ENCODE measurements at regions not wholly inside any gene's neighbourhood (a gene's known extent, or its start where the extent isn't known, plus 50 kb on each side); places are given as distances from the start of the nearest gene placed in this dataset.
"Not testable (repeated sequence)": the region's sequence is repeated elsewhere in the genome, so short reads cannot be mapped to it uniquely, and the experiment has no call there.

DNA sequence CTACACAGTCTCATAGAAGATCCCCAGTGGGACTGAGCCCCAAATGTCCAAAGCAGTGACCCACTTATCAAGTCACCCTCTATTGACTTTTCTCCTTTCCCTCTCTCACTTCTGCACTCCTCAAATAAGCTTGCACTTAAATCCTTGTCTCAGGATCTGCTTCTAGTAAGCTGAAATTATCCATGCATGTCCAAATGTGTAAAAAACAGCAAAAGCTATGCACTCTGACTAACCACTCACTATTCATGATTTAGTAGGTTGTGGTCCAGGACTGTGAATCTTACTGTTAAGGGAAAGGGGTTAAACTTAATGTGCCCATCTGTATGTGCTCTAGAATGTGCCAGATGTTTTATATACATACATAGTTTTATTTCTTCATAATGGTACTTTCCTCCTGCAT lies 115.4 kb downstream of the SCG2 start:
- intact Hi-C loops (cut with micrococcal nuclease), result no loop called here
- H3K9me3 Mint-ChIP-seq, result no peaks in the 10 kb centered on the region

DNA sequence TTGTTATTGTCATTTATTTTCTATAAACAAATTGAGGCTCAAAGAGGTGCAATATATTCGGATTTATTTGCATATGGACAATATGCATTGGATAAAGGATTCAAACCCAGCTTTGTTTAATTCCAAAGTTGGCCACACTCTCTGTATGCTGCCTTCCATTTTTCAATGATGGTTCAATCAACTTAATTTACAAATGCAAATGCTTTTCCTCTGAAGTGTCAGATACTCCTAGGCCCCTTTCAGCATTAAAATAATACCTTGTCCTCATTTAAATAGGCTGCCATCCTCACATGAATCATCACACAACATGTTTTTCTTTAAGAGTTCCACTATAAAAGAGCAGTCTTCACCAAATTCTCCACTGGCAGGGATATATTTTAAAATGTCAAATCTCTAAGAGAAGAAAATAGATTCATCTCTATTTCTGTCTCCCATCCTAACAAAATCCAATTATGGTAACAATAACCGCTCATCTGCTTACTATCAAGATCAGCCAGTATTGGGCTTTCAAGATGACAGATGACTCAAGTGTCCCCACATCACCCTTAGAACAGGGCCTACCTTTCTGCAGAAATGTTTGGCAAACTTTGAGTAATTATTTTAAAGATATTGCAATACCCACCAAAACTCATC lies 114.8 kb downstream of the SCG2 start:
- H3K36me3 Mint-ChIP-seq (ENCODE audit: low read depth), result no peaks in the 10 kb centered on the region
- DNase-seq (ENCODE audit: low spot score), result no peak
- H3K4me3 Mint-ChIP-seq (ENCODE audit: low read depth), result no peak overlapping the region
- no peak overlapping the region for H3K27ac Mint-ChIP-seq
- H3K9me3 Mint-ChIP-seq, result no peaks in the 10 kb centered on the region
- no peaks in the 10 kb centered on the region for H3K27me3 Mint-ChIP-seq (ENCODE audit: low read depth)
- H3K4me1 Mint-ChIP-seq (ENCODE audit: low read depth), result peaks cover 6% of the 10 kb centered on the region
- intact Hi-C loops (cut with micrococcal nuclease), result no loop called here

More for the DNA sequence above, 115.4 kb downstream of the SCG2 start:
- no peak overlapping the region for H3K4me3 Mint-ChIP-seq (ENCODE audit: low read depth)
- no peak overlapping the region for H3K27ac Mint-ChIP-seq
- DNase-seq (ENCODE audit: low spot score), result no peak
- no peaks in the 10 kb centered on the region for H3K36me3 Mint-ChIP-seq (ENCODE audit: low read depth)
- peaks cover 6% of the 10 kb centered on the region for H3K4me1 Mint-ChIP-seq (ENCODE audit: low read depth)
- H3K27me3 Mint-ChIP-seq (ENCODE audit: low read depth), result no peaks in the 10 kb centered on the region

DNA sequence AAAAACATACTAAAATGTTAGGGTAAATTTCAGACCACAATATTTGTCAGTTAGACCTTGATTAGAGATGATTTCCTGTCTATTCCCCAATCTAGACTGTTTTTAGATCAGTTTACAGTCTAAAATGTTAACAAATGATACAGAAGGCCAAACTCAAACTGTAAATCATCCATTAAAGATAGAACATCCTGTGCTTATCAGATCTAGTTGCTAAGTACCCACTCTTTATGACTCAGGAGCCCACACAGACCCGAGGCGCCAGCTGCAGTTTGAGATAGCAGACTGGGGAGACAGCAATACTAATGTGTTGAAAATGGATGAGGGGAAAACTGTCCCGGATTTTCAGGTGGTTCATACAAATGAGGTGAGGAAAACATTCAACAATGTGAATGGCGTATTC lies 113.3 kb downstream of the SCG2 start:
- no peak for DNase-seq (ENCODE audit: low spot score)
- no peaks in the 10 kb centered on the region for H3K9me3 Mint-ChIP-seq
- no peak overlapping the region for H3K27ac Mint-ChIP-seq
- H3K4me3 Mint-ChIP-seq (ENCODE audit: low read depth), result no peak overlapping the region
- H3K4me1 Mint-ChIP-seq (ENCODE audit: low read depth), result peaks cover 6% of the 10 kb centered on the region
- intact Hi-C loops (cut with micrococcal nuclease), result no loop called here
- no peaks in the 10 kb centered on the region for H3K27me3 Mint-ChIP-seq (ENCODE audit: low read depth)
- H3K36me3 Mint-ChIP-seq (ENCODE audit: low read depth), result no peaks in the 10 kb centered on the region

DNA sequence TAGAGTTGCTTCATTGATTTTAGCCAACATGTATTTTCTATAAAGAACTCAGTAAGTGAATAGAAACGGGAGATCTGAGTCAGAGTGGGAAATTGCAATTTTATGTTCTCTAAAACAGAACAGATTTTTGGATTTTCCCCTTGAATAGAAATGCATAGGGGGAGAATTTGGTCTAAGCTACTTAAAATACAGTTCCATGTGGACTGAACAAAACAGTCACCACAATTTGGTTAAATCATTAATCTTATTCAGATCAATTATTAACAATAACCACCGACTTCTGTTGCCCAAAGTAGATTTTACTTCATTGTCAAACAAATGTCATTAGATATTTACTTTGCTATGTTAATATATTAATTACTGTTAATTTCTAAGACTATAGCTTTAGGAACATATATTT lies 107.7 kb downstream of the SCG2 start:
- H3K4me1 Mint-ChIP-seq (ENCODE audit: low read depth), result no peaks in the 10 kb centered on the region
- no peak for DNase-seq (ENCODE audit: low spot score)
- intact Hi-C loops (cut with micrococcal nuclease), result no loop called here
- no peak overlapping the region for H3K4me3 Mint-ChIP-seq (ENCODE audit: low read depth)
- H3K27me3 Mint-ChIP-seq (ENCODE audit: low read depth), result no peaks in the 10 kb centered on the region
- no peaks in the 10 kb centered on the region for H3K9me3 Mint-ChIP-seq
- H3K36me3 Mint-ChIP-seq (ENCODE audit: low read depth), result no peaks in the 10 kb centered on the region
- H3K27ac Mint-ChIP-seq, result no peak overlapping the region

DNA sequence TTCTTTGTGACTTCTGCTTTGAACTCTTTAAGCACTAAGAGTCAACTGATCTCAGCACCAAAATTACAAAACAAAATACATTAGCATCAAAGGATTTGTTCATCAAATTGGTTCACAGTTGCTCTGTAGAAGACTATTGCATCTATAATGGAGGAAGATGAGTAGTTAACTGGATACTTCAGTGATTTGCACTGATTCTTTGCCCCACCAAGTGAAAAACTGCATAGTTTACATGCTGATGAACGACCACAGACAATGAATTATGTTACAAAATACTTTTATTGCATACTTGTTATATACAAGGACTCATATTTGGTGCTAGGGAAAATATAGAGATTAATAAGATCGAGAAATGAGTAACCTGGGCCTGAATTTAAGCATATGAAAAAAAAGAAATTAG lies 107.2 kb downstream of the SCG2 start:
- Mint-ChIP-seq H3K36me3 (ENCODE audit: low read depth) (no peaks in the 10 kb centered on the region), H3K9me3 (no peaks in the 10 kb centered on the region), H3K4me3 (ENCODE audit: low read depth) (no peak overlapping the region), H3K27ac (no peak overlapping the region), H3K27me3 (ENCODE audit: low read depth) (no peaks in the 10 kb centered on the region), H3K4me1 (ENCODE audit: low read depth) (no peaks in the 10 kb centered on the region)
- intact Hi-C loops (cut with micrococcal nuclease), result no loop called here
- DNase-seq (ENCODE audit: low spot score), result no peak

DNA sequence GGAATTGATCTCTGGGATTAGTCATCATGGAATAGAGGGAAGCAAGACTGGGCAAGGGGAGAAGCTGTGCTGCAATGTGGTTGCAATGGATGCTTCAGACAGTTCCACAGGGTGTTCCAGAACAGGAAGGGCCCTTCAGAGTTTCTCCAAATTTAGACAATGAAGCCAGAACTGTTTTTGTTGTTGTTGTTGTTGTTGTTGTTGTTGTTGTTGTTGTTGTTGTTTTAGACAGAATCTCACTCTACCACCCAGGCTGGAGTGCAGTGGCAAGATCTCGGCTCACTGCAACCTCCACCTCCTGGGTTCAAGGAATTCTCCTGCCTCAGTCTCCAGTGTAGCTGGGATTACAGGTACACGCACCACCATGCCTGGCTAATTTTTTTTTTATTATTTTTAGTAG lies 105.3 kb downstream of the SCG2 start:
- DNase-seq (ENCODE audit: low spot score); H3K4me3 Mint-ChIP-seq (ENCODE audit: low read depth); H3K4me1 Mint-ChIP-seq (ENCODE audit: low read depth); H3K27me3 Mint-ChIP-seq (ENCODE audit: low read depth); intact Hi-C loops (cut with micrococcal nuclease); H3K36me3 Mint-ChIP-seq (ENCODE audit: low read depth); H3K27ac Mint-ChIP-seq; H3K9me3 Mint-ChIP-seq: not testable (repeated sequence)

DNA sequence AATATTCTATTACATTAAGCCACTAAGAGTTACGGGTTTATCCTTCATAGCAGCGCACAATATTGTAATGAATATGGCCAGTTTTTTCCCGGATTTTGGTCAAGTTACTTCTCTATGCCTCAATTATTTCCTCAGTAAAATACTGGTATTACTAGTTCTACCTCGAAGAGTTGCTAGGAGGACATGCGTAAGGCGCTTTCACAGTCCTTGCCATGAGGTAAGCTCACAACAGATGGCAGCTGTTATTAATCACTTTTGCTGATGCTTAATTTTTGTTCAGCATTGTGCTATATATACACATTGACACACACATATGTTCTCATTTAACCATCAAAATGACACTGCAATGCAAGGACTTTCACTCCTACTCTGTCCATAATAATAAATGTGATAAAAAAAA lies 101.5 kb downstream of the SCG2 start:
- DNase-seq (ENCODE audit: low spot score), result no peak
- H3K27me3 Mint-ChIP-seq (ENCODE audit: low read depth), result no peaks in the 10 kb centered on the region
- no peaks in the 10 kb centered on the region for H3K4me1 Mint-ChIP-seq (ENCODE audit: low read depth)
- H3K36me3 Mint-ChIP-seq (ENCODE audit: low read depth), result no peaks in the 10 kb centered on the region
- H3K27ac Mint-ChIP-seq, result no peak overlapping the region
- intact Hi-C loops (cut with micrococcal nuclease), result no loop called here
- H3K4me3 Mint-ChIP-seq (ENCODE audit: low read depth), result no peak overlapping the region
- no peaks in the 10 kb centered on the region for H3K9me3 Mint-ChIP-seq

DNA sequence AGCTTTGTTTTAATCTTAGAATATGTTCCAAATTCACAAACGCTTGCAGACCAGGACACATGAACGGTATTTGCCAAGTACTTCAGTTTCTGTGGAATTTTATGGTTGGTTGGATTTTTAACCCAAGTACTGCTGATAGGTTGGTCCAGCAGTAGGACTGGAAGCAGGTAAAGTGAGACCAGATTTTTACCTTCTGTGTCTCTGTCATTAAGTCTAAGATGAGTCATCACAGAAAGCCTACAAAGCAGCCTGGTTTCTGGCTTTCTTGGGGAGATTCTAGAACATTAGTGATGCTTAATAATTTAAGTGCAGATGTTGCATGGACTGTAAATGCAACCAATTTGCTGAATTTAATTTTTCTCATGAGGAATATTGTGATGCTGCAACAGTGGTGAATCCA lies 100.5 kb downstream of the SCG2 start:
- Mint-ChIP-seq H3K9me3 (no peaks in the 10 kb centered on the region), H3K4me1 (ENCODE audit: low read depth) (no peaks in the 10 kb centered on the region), H3K4me3 (ENCODE audit: low read depth) (no peak overlapping the region), H3K27me3 (ENCODE audit: low read depth) (no peaks in the 10 kb centered on the region), H3K27ac (no peak overlapping the region), H3K36me3 (ENCODE audit: low read depth) (no peaks in the 10 kb centered on the region)
- intact Hi-C loops (cut with micrococcal nuclease), result no loop called here
- DNase-seq (ENCODE audit: low spot score), result no peak

DNA sequence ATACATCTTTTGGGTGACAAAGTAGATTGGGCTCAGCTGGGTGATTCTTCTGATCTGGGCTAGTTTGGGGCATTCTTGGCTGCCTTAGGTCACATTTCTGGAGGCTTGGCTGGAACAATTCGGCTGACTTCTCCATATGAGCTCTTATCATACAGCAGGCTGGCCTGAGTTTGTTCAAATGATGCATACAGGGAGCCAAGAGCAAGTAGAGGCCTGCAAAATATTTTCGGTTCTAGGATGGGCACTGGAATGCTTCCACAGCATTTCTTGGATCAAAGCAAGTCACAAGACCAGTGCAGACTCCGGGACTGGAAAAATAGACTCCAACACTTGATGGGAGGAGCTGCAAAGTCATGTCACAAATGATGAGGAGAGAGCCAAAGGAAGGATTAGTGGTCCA lies 98.4 kb downstream of the SCG2 start:
- intact Hi-C loops (cut with micrococcal nuclease), result no loop called here
- no peaks in the 10 kb centered on the region for H3K9me3 Mint-ChIP-seq
- H3K27me3 Mint-ChIP-seq (ENCODE audit: low read depth), result no peaks in the 10 kb centered on the region
- H3K27ac Mint-ChIP-seq, result no peak overlapping the region
- H3K4me3 Mint-ChIP-seq (ENCODE audit: low read depth), result no peak overlapping the region
- no peaks in the 10 kb centered on the region for H3K36me3 Mint-ChIP-seq (ENCODE audit: low read depth)
- H3K4me1 Mint-ChIP-seq (ENCODE audit: low read depth), result no peaks in the 10 kb centered on the region
- no peak for DNase-seq (ENCODE audit: low spot score)

DNA sequence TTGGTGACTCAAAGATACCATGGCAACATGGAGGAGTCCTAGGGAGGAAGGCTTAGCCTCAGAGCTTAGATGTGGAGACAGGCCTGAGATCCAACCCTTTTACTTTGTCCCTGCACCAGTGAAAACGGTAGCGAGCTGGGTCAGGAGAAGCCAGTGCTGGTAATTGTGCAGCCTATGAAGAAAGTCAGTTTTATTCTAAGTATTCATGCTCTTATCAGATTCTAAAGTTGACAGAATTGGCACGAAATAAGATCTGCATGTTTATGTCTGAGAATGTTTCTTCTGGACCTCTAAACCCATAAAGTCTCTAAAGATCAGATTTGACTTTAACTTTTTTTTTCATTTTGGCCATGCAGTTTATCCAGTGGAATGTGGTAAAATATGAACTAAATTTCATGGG lies 93.8 kb downstream of the SCG2 start:
- DNase-seq (ENCODE audit: low spot score), result no peak
- Mint-ChIP-seq H3K36me3 (ENCODE audit: low read depth) (no peaks in the 10 kb centered on the region), H3K4me1 (ENCODE audit: low read depth) (no peaks in the 10 kb centered on the region), H3K4me3 (ENCODE audit: low read depth) (no peak overlapping the region), H3K9me3 (no peaks in the 10 kb centered on the region), H3K27ac (no peak overlapping the region), H3K27me3 (ENCODE audit: low read depth) (no peaks in the 10 kb centered on the region)
- intact Hi-C loops (cut with micrococcal nuclease), result no loop called here

DNA sequence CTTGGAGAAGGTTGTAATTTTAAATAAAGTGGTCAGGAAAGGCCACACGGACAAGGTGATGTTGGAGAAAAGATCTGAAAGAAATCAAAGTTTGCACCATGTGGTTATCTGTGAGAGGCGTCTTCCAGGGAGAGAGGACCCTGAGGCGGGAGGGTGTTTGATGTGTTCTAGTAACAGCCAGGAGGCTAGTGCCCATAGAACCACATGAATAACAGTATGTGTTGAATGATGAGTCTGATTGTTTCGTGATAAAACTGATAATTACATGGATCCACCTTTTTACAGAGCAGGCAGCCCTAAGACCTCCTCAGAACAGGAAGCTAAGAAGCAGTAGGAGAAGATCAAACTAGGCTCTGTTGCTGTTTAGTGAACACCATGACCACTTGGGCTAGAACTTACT lies 91.4 kb downstream of the SCG2 start:
- no peaks in the 10 kb centered on the region for H3K9me3 Mint-ChIP-seq
- no peaks in the 10 kb centered on the region for H3K36me3 Mint-ChIP-seq (ENCODE audit: low read depth)
- no peaks in the 10 kb centered on the region for H3K27me3 Mint-ChIP-seq (ENCODE audit: low read depth)
- DNase-seq (ENCODE audit: low spot score), result no peak
- H3K4me1 Mint-ChIP-seq (ENCODE audit: low read depth), result no peaks in the 10 kb centered on the region
- H3K27ac Mint-ChIP-seq, result no peak overlapping the region
- intact Hi-C loops (cut with micrococcal nuclease), result no loop called here
- no peak overlapping the region for H3K4me3 Mint-ChIP-seq (ENCODE audit: low read depth)

DNA sequence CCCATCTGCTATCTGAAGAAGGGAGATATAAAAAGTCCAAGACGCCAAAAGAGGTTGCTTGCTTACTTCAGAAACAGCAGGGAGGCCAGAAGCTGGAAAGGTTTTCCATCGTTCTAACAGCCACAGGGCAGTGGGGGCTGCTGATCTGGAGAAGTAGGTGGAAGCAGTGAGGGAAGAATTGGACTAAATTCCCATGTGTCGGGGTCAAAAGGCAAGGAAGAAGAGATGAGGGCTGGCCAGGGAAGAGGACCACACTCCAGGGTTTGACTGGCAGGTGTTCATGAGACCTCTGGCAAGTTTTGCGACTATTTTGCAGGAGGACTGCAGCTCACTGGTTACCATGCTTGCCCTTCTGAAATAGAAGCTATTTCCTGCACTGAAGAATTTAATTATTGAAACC lies 91.0 kb downstream of the SCG2 start:
- H3K36me3 Mint-ChIP-seq (ENCODE audit: low read depth), result no peaks in the 10 kb centered on the region
- H3K27me3 Mint-ChIP-seq (ENCODE audit: low read depth), result no peaks in the 10 kb centered on the region
- DNase-seq (ENCODE audit: low spot score), result no peak

DNA sequence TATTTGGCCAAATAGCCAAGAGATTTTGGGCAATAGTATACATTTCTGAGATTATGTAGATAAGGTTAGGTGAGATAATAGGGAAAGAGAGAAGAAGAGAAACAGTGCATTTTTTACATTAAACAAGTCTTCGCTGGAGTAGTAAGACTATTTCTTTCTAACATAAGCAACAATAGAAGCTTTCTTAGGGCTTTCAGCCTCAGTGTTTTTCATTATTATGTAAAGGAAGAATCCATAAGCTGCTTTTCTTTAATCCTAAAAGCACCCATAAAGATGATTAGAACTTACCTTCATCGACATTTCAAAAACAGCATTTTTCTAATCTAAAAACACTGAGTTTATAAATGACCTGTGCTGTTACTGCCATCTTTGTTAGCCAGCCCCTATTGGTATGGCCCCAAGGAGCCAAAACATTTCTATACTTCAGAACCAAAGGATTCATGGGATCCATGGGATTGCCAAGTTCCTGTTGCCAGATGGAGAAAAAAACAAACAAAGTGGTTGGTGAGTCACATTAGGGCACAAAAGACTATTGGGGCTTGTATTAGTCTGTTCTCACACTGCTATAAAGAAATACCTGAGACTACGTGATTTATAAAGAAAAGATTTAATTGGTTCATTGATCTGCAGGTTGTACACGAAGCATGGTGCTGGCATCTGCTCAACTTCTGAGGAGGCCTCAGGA lies 88.2 kb downstream of the SCG2 start:
- intact Hi-C loops (cut with micrococcal nuclease), result no loop called here
- no peak overlapping the region for H3K27ac Mint-ChIP-seq
- no peaks in the 10 kb centered on the region for H3K9me3 Mint-ChIP-seq
- no peak overlapping the region for H3K4me3 Mint-ChIP-seq (ENCODE audit: low read depth)
- H3K36me3 Mint-ChIP-seq (ENCODE audit: low read depth), result no peaks in the 10 kb centered on the region
- no peaks in the 10 kb centered on the region for H3K4me1 Mint-ChIP-seq (ENCODE audit: low read depth)
- no peak for DNase-seq (ENCODE audit: low spot score)
- H3K27me3 Mint-ChIP-seq (ENCODE audit: low read depth), result no peaks in the 10 kb centered on the region

More for the DNA sequence above, 91.0 kb downstream of the SCG2 start:
- no peak overlapping the region for H3K4me3 Mint-ChIP-seq (ENCODE audit: low read depth)
- intact Hi-C loops (cut with micrococcal nuclease), result no loop called here
- H3K27ac Mint-ChIP-seq, result no peak overlapping the region
- no peaks in the 10 kb centered on the region for H3K9me3 Mint-ChIP-seq
- H3K4me1 Mint-ChIP-seq (ENCODE audit: low read depth), result no peaks in the 10 kb centered on the region

DNA sequence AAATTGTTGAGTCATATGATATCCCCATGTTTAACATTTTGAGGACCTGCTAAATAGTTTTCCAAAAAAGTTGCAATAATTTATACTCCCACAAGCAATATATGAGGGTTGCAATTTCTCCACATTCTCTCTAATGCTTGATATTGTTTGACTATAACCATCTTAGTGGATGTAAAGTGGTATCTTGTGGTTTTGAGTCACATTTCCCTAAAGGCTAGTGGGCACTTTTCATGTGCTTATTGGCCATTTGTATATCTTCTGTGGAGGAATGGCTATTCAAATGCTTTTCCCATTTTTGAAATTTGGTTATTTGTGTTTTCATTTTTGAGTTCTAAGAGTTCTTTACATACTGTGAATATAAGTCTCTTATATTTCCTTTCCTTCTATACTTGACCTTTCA lies 82.7 kb downstream of the SCG2 start:
- H3K9me3 Mint-ChIP-seq, result no peaks in the 10 kb centered on the region
- no peaks in the 10 kb centered on the region for H3K4me1 Mint-ChIP-seq (ENCODE audit: low read depth)
- intact Hi-C loops (cut with micrococcal nuclease), result no loop called here

More for the DNA sequence above, 82.7 kb downstream of the SCG2 start:
- H3K36me3 Mint-ChIP-seq (ENCODE audit: low read depth), result no peaks in the 10 kb centered on the region
- no peak overlapping the region for H3K27ac Mint-ChIP-seq
- H3K4me3 Mint-ChIP-seq (ENCODE audit: low read depth), result no peak overlapping the region
- no peak for DNase-seq (ENCODE audit: low spot score)
- H3K27me3 Mint-ChIP-seq (ENCODE audit: low read depth), result no peaks in the 10 kb centered on the region

All from activated T-helper 2 cell treated with anti-CD3 and anti-CD28 coated beads, Interferon-gamma antibody, Interleukin-2, Interleukin-4, amounts not matched to agents 10 μg/mL and 5 μg/mL and 100 μg/mL, durations not matched to agents 14 hours and 24 hours and 36 hours (primary cell).